Stimulated activated CD4-positive, alpha-beta T cell treated with anti-CD3 and anti-CD28 coated beads, Interleukin-15, amount 100 ng/mL, for 48 hours (primary cell): ENCODE measurements at regions not wholly inside any gene's neighbourhood (a gene's known extent, or its start where the extent isn't known, plus 50 kb on each side); places are given as distances from the start of the nearest gene placed in this dataset.

ENCODE experiments used
- DNase-seq, 2 donors: peaks; one replicate each; pipeline ENCODE4 v3.0.0-alpha.2; 2020; ENCODE audit warnings: low read depth in 2 of 2

GRCh38 chr12:105843986-105844760 lies 294.6 kb downstream of the NUAK1 start:
- no peak for DNase-seq

- DNase-seq = no peak
Measured at GRCh38 chr12:105846331-105846730, 292.4 kb downstream of the NUAK1 start.

DNA sequence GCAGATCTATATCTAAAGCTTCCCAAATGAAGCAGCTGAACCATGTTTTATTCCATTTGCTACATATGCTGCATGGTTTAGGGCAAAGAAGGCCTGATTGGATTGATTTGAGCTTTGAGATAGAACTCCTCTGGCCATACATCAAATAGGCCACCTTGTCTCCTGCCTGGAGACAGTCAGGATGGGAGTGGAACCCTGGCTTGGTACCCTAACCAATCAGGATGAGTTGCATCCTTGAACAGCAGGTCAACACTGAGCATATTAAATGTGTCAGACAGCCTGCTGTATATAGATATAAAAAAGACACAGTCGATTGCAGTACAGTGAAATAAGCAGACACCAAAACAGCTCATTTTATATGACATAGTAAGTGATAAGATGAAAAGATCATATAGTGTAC lies 291.7 kb downstream of the NUAK1 start:
- no peak for DNase-seq

GRCh38 chr12:105848286-105848685 lies 290.5 kb downstream of the NUAK1 start:
- DNase-seq = no peak

DNA sequence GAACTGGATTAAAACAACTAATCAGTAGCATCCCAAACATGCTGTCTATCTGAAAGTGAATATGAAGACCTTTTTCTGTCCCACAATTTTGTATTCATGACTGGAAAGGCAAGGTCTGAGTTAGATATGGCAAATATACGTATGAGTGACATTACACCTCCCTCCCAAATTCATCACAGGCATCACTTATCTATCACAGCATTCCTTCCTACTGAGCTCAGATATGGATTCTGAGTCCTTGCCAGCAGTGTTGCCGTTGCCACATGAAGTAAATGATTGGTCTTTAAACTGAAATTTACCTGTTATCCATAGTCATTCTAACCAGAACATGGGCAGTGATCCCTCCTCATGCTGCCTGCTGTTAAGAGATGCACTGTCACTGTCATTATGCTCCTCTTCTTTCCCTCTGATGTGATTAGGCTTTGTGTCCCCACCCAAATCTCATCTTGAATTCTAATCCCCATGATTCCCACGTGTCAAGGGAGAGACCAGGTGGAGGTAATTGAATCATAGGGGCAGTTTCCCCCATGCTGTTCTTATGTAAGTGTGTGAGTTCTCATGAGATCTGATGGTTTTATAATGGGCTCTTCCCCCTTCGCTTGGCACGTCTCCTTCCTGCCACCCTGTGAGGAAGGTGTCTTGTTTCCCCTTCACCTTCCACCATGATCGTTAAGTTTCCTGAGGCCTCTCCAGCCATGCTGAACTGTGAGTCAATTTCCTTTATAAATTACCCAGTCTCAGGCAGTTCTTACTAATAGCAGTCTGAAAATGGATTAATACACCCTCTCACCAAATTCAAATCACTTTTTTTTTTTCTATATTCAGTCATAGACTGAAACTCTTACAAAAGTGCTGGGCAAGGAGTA lies 288.4 kb downstream of the NUAK1 start:
- no peak for DNase-seq

- DNase-seq = no peak
Measured at GRCh38 chr12:105852496-105852895, 286.3 kb downstream of the NUAK1 start.

DNA sequence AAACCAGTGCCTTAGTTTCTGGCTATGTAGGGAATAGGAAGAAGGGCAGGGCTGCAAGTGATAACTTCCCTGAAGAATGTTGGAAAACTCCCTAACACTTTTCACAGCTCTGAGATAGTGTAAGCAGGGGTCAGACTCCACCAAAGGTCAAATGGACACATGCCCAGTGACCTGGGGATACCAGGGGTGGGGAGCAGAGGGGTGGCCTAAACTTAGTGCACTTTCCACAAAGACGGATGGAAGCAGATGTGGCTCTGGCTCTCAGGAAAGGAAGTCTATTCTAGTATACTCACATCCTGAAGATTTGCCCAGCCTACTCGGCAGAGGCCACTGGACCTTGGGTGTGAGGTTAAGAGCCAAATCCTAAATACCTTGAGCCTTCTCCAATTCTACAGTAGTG lies 285.8 kb downstream of the NUAK1 start:
- DNase-seq = no peak

DNA sequence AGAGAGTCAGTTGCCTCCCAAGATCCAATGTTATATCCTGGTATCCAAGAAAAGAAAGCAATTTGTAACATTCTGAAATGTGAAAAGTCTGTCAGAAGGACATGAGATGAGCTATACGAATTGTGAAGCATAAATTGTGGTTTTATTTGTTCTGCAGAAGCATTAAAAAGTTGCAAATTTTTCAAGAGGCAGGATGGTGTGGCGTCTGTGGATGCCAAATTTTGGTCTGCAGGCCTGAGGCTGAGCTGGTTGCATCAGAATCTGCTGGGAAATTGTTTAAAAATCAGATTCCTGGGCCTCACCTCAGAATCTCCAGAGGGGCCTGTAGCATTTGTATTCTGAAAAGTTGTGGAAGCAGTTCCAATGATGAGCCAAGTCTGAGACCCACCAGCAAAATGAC lies 284.7 kb downstream of the NUAK1 start:
- DNase-seq = no peak

- DNase-seq = no peak
Measured at GRCh38 chr12:105855361-105856047, 283.2 kb downstream of the NUAK1 start.

- no peak for DNase-seq
Measured at GRCh38 chr12:105856048-105856405, 282.7 kb downstream of the NUAK1 start.

- no peak for DNase-seq
Measured at GRCh38 chr12:105858981-105859710, 279.6 kb downstream of the NUAK1 start.

GRCh38 chr12:105860561-105861207 lies 278.1 kb downstream of the NUAK1 start:
- DNase-seq = no peak

- no peak for DNase-seq
Measured at GRCh38 chr12:105861227-105861626, 277.5 kb downstream of the NUAK1 start.

GRCh38 chr12:105862163-105862821 lies 276.5 kb downstream of the NUAK1 start:
- no peak for DNase-seq

GRCh38 chr12:105864316-105864715 lies 274.4 kb downstream of the NUAK1 start:
- no peak for DNase-seq

GRCh38 chr12:105864901-105865300 lies 273.9 kb downstream of the NUAK1 start:
- DNase-seq = no peak

GRCh38 chr12:105865886-105866285 lies 272.9 kb downstream of the NUAK1 start:
- DNase-seq = no peak

DNA sequence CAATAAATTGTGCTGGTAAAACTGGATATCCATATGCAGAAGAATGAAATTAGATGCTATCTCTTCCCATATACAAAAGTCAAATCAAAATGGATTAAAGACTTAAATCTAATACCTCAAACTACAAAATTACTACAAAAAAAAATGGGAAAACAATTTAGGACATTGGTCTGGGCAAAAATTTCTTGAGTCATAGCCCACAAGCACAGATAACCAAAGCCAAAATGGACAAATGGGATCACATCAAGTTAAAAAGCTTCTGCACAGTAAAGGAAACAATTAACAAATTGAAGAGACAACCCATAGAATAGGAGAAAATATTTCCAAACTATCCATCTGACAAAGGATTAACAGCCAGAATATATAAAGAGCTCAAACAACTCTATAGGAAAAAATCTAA lies 264.6 kb downstream of the NUAK1 start:
- no peak for DNase-seq

- no peak for DNase-seq
Measured at GRCh38 chr12:105876396-105876927, 262.3 kb downstream of the NUAK1 start.

GRCh38 chr12:105878964-105879363 lies 259.8 kb downstream of the NUAK1 start:
- DNase-seq = no peak
